ENCODE measurements at regions not wholly inside any gene's neighbourhood (a gene's known extent, or its start where the extent isn't known, plus 50 kb on each side); places are given as distances from the start of the nearest gene placed in this dataset.

DNA sequence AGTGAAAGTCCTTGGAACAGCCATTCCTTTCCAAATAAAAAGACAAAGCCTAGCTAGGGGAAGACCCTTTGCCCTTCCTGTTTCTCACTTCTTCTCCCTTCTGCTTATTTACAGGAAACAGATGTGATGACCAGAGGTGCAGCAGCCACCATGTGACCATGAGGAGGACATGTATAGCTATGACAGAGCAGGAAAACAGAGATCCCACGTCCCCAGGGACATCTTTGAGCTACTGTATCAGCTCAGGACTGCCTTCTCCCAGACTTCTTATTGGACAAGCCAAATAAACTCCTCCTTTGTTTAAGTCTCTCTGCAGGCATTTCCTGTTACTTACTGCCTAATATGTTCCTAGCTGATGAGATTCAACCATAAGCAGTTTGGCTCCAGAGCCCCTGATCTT, 133.1 kb upstream of the MLN start:
- no peaks in the 10 kb centered on the region for H3K36me3 ChIP-seq (ENCODE audit: control insufficient read depth, low read length)
- no peaks in the 10 kb centered on the region for H3K9me3 ChIP-seq (ENCODE audit: control insufficient read depth, insufficient read depth, low read length)
- H3K27ac ChIP-seq (ENCODE audit: low read depth, low read length) = no peak overlapping the region
- no peak overlapping the region for H3K4me3 ChIP-seq (ENCODE audit: low read length)
- peaks cover 9% of the 10 kb centered on the region for H3K4me1 ChIP-seq (ENCODE audit: control insufficient read depth, low read length)
- no peak for TF ChIP-seq EZH2phosphoT487 (IDR thresholded peaks at IDR 0.05; ENCODE audit: borderline replicate concordance, low read length)
- TF ChIP-seq, protein P1, sequence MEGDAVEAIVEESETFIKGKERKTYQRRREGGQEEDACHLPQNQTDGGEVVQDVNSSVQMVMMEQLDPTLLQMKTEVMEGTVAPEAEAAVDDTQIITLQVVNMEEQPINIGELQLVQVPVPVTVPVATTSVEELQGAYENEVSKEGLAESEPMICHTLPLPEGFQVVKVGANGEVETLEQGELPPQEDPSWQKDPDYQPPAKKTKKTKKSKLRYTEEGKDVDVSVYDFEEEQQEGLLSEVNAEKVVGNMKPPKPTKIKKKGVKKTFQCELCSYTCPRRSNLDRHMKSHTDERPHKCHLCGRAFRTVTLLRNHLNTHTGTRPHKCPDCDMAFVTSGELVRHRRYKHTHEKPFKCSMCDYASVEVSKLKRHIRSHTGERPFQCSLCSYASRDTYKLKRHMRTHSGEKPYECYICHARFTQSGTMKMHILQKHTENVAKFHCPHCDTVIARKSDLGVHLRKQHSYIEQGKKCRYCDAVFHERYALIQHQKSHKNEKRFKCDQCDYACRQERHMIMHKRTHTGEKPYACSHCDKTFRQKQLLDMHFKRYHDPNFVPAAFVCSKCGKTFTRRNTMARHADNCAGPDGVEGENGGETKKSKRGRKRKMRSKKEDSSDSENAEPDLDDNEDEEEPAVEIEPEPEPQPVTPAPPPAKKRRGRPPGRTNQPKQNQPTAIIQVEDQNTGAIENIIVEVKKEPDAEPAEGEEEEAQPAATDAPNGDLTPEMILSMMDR (IDR thresholded peaks at IDR 0.05; ENCODE audit: low read depth, low read length, poor library complexity, severe bottlenecking) = no peak
- H3K9me2 ChIP-seq (replicated peaks; ENCODE audit: control insufficient read depth, low read length) = no peaks in the 10 kb centered on the region
- H4K20me1 ChIP-seq (ENCODE audit: control insufficient read depth, insufficient read depth, low read depth, low read length) = no peaks in the 10 kb centered on the region
- H3F3A ChIP-seq (ENCODE audit: control insufficient read depth, insufficient read depth) = no peaks in the 10 kb centered on the region
- H3K27me3 ChIP-seq (ENCODE audit: control insufficient read depth, low read length) = peaks cover 8% of the 10 kb centered on the region; the same call in 1 of the 2 replicates
- H3K79me2 ChIP-seq (ENCODE audit: control insufficient read depth, low read length) = no peaks in the 10 kb centered on the region
- H3K4me2 ChIP-seq (ENCODE audit: low read length) = no peak overlapping the region

DNA sequence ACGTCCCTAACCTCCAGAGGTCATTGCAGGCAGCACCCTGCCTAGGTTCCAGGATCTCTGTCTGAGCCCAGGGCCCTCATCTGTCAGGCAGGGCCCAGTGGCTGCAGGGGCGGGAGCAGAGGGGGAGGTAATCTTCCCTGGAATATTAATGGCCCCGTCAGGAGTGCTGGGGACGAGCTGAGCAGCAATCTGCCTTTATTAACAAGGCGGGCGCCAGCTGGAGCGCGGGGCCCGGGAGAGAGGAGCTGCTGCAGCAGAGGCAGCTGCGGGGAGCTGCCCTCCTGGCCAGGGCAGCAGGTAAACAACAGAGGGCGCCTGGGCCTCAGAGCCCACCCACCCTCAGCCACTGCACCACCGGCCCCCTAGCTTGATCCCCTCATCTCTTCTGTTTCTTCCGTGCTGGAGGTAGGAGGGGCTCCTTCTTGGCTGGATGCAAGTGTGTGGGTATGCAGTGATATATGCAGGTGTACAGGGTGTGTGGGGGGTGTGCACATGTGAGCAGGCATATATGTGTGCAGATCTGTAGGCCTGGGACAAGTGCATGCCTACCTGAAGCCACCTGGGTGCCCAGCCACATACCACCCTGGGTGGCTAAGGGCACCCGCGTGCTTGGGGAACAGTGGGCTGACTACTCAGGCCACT, 131.8 kb upstream of the MLN start:
- H3K36me3 ChIP-seq (ENCODE audit: control insufficient read depth, low read length) = no peaks in the 10 kb centered on the region
- no peaks in the 10 kb centered on the region for H3K9me2 ChIP-seq (replicated peaks; ENCODE audit: control insufficient read depth, low read length)
- H3K79me2 ChIP-seq (ENCODE audit: control insufficient read depth, low read length) = no peaks in the 10 kb centered on the region
- H3F3A ChIP-seq (ENCODE audit: control insufficient read depth, insufficient read depth) = no peaks in the 10 kb centered on the region
- no peak overlapping the region for H3K4me2 ChIP-seq (ENCODE audit: low read length)
- TF ChIP-seq EZH2phosphoT487 (IDR thresholded peaks at IDR 0.05; ENCODE audit: borderline replicate concordance, low read length) = no peak
- TF ChIP-seq, protein P1 (IDR thresholded peaks at IDR 0.05; ENCODE audit: low read depth, low read length, poor library complexity, severe bottlenecking) = no peak
- H4K20me1 ChIP-seq (ENCODE audit: control insufficient read depth, insufficient read depth, low read depth, low read length) = no peaks in the 10 kb centered on the region
- H3K4me1 ChIP-seq (ENCODE audit: control insufficient read depth, low read length) = peaks cover 9% of the 10 kb centered on the region
- peaks cover 8% of the 10 kb centered on the region; the same call in 1 of the 2 replicates for H3K27me3 ChIP-seq (ENCODE audit: control insufficient read depth, low read length)
- H3K4me3 ChIP-seq (ENCODE audit: low read length) = no peak overlapping the region
- H3K27ac ChIP-seq (ENCODE audit: low read depth, low read length) = no peak overlapping the region
- no peaks in the 10 kb centered on the region for H3K9me3 ChIP-seq (ENCODE audit: control insufficient read depth, insufficient read depth, low read length)

DNA sequence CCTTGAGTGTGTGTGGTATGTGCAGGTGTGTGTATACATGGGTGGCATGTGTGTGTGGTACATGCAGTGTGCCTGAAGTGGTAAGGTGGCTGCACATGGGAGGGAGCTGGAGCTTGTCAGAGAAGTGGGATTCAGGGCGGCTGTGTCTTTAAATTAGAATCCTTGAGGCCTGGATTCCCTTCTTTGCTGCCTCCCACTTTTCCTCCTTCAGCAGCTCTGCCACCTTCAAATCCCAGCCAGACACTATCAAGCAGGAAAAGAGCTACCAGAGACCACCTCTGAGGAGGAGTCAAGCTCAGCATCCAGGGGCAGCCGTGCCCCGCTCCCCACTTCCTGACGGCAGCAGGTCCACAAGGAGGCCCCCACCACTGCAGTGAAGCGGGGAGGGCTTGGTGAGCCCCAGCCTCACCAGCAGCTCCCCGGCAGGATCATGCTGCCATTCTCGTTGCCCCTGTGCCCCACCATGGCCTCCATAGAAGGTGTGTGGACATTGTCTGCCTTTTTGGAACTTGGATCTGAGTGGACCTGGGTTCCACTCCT, 131.0 kb upstream of the MLN start:
- TF ChIP-seq EZH2phosphoT487 (IDR thresholded peaks at IDR 0.05; ENCODE audit: borderline replicate concordance, low read length) = no peak
- TF ChIP-seq, protein P1 (IDR thresholded peaks at IDR 0.05; ENCODE audit: low read depth, low read length, poor library complexity, severe bottlenecking) = no peak
- H3K4me1 ChIP-seq (ENCODE audit: control insufficient read depth, low read length) = peaks cover 9% of the 10 kb centered on the region
- no peaks in the 10 kb centered on the region for H4K20me1 ChIP-seq (ENCODE audit: control insufficient read depth, insufficient read depth, low read depth, low read length)
- H3K4me3 ChIP-seq (ENCODE audit: low read length) = no peak overlapping the region
- H3K79me2 ChIP-seq (ENCODE audit: control insufficient read depth, low read length) = no peaks in the 10 kb centered on the region
- no peaks in the 10 kb centered on the region for H3K9me2 ChIP-seq (replicated peaks; ENCODE audit: control insufficient read depth, low read length)
- no peak overlapping the region for H3K4me2 ChIP-seq (ENCODE audit: low read length)
- H3K9me3 ChIP-seq (ENCODE audit: control insufficient read depth, insufficient read depth, low read length) = no peaks in the 10 kb centered on the region
- no peaks in the 10 kb centered on the region for H3F3A ChIP-seq (ENCODE audit: control insufficient read depth, insufficient read depth)
- peaks cover 9% of the 10 kb centered on the region for H3K27me3 ChIP-seq (ENCODE audit: control insufficient read depth, low read length)
- no peaks in the 10 kb centered on the region for H3K36me3 ChIP-seq (ENCODE audit: control insufficient read depth, low read length)
- no peak overlapping the region for H3K27ac ChIP-seq (ENCODE audit: low read depth, low read length)
